PC-9 (cell line): ENCODE measurements at regions not wholly inside any gene's neighbourhood (a gene's known extent, or its start where the extent isn't known, plus 50 kb on each side); places are given as distances from the start of the nearest gene placed in this dataset.

ENCODE experiments used
- EZH2 ChIP-seq: fragments of 200-600 bp; sonication (generic); IDR thresholded peaks from 2 replicates; pipeline ENCODE4 v1.8.0; 2017; ENCODE audit warnings: antibody characterized with exemption, low read depth
- TF ChIP-seq, protein P1 (sequence below): fragments of 200-600 bp; sonication (generic); conservative IDR thresholded peaks from 2 replicates; pipeline ENCODE4 v1.6.1; 2017; ENCODE audit warnings: mixed run types, antibody characterized with exemption, mild to moderate bottlenecking, moderate library complexity

DNA sequence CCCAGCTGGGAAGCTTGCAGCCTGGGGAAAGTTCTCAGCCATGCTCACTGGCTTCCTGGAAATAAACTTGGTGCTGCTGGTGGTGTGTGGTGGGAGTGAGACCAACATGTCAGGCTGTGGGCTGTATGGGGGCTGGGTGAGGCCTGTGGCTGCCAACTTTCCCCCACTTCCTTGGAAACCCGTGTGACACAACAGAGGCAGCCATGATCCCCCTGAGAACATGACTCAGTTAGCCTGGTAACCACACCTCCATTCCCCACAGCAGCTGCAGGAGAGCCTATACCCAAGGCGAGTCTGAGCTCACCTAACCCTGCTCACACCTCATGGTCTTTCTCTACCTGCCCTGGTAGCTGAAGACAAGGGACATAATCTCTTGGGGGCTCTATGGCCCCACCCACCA lies 72.7 kb upstream of the RGMB start:
- TF ChIP-seq, protein P1, sequence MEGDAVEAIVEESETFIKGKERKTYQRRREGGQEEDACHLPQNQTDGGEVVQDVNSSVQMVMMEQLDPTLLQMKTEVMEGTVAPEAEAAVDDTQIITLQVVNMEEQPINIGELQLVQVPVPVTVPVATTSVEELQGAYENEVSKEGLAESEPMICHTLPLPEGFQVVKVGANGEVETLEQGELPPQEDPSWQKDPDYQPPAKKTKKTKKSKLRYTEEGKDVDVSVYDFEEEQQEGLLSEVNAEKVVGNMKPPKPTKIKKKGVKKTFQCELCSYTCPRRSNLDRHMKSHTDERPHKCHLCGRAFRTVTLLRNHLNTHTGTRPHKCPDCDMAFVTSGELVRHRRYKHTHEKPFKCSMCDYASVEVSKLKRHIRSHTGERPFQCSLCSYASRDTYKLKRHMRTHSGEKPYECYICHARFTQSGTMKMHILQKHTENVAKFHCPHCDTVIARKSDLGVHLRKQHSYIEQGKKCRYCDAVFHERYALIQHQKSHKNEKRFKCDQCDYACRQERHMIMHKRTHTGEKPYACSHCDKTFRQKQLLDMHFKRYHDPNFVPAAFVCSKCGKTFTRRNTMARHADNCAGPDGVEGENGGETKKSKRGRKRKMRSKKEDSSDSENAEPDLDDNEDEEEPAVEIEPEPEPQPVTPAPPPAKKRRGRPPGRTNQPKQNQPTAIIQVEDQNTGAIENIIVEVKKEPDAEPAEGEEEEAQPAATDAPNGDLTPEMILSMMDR, result no peak
- TF ChIP-seq EZH2, result no peak
